Stimulated activated CD4-positive, alpha-beta T cell treated with anti-CD3 and anti-CD28 coated beads, TNF-alpha, amount 100 ng/mL, for 24 hours (primary cell): ENCODE measurements at regions not wholly inside any gene's neighbourhood (a gene's known extent, or its start where the extent isn't known, plus 50 kb on each side); places are given as distances from the start of the nearest gene placed in this dataset.

Experiments used
- DNase-seq, 3 experiments: peaks; one replicate each; pipeline ENCODE4 v3.0.0-alpha.2; 2020; ENCODE audit warnings: low read depth in 3 of 3

DNA sequence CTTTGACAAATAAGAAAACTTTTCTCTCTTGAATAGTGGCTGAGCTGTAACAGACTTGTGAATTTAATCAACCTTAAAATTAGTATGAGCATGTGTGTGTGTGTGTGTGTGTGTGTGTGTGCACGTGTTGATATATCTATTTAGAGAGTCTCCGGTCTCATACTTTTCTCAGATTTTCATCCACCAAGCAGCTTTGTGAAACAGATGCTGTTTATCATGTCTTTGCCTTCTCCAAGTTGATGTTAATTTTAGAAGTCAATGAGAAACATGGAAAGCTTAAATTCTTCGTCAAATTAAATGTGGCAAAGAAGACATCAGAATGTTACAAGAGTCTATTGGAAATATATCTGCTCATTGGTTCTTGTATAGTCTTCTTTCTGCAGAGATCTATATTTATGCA is 839.2 kb upstream of the CELF2 start:
- no peak for DNase-seq

DNA sequence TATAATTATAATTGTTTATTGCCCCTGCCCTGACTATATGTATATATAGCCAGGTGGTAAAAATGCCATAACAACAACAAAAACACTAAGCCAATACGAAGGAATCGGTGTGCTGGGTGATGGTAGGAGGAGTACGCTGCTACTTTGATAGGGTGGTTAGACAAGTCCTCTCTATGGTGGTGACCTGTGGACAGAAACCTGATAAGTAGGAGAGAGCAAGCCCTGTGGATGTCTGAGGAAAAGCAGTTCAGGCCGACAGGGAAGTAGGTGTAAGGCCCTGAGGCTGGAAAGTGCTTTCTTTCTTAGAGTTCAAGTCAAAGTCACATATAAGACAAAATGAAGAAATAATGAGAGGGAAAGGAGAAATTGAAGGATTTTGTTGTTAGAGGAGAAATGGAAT is 823.8 kb upstream of the CELF2 start:
- DNase-seq = no peak

DNA sequence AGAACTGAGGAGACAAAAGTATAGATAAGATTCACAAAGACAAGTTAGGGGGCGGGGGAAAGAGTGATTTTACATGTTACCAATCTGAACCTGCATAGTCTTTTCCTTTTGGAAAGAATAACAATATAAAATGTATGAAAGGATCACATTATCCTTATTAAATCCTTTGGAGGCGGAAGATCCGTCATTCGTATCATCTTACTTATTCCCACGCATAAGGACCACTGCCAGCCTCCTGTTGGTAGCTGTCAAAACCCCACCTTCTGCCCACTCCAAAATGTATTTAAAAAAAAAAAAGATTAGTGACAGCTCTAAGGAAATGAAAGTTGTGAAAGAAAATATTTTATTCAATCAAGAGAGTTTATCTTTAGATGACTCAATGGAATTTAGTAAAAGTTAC is 821.0 kb upstream of the CELF2 start:
- no peak for DNase-seq

DNA sequence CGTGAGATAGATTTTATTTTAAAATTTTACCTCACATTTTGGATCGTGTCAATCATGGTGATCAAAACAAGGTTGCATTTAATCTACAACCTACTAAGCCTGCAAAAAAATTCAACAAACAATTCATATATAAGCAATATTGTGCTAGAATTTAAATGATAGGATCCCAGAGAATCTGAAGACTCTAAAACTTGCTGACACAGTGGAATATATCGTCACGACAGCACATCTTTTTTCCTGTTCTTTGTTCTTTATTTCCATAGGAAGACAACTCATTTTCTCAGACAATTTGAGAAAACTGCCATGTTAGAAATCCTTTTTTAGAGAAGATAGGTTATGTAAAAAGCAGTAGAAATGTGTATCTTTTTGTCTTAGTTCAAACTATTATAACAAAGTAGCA is 820.2 kb upstream of the CELF2 start:
- no peak for DNase-seq

DNA sequence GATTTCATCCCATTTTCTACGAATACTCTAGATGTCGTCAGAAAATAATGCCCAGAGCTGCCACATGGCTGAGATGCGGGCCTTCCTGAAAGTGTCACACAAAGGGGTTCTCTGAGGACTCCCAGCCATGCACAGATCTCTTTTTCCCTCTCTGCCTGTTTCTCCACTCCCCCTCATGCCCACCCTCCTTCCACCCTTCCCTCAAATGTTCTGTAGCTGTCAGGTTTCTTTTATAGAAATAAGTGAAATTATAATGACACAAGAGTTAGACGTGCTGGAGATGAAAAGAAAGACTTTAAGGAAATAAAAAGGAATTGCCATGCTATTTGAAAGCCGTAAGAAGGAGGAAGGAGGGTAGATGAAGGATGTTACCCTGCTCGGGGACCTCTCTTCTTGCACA is 819.3 kb upstream of the CELF2 start:
- no peak for DNase-seq

DNA sequence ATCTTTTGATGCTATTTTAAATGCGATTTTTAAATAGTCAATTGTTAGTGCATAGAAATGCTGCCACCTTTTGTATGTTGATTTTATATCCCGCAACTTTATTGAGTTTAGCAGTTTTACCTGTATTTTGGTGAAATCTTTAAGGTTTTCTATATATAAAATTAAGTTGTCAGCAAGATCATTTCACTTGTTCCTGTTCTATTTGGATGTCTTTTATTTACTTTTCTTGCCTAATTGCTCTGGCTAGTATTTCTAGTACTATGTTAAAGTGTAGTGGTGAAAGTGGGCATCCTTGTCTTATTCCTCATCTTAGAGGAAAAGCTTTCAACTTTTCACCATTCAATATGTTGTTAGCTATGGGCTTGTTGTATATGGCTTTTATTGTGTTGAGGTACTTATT is 813.3 kb upstream of the CELF2 start:
- DNase-seq = no peak

DNA sequence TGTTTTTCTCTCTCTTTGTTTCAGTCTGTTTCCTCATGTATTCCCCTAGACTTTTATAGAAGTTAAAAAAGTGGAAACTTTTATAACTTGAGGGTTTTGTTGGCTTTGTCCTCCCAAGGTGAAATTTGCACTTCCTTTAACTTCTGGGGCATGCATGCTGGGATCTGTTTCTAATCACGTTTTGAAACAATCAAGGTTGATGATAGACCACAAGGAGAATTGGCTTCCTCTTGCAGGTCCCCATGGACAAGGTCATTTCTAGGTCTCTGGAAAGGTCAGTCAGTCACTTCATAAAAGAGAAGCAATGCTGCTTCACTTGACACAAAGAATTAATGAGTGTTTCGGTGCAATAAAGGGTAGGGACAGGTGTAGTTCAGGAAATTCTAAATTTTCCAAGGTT is 811.8 kb upstream of the CELF2 start:
- DNase-seq = no peak

DNA sequence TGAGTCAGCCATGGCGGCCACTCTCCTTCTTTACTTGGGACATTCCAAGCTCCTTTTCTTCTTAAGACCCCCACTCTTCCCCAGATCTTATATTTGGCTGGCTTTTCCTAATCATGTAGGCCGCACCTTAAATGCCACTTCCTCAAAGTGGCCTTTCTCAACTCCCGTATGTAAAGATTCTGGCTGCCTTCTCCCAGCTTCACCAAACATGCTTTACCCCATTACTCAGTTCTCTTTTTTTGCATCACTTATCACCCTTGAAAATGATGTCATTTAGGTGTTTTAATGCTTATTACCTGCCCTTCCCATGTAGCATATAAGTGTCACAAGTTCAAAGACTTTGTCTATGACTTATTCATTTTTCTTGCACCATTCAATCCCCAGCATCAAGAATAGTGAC is 810.1 kb upstream of the CELF2 start:
- no peak for DNase-seq

DNA sequence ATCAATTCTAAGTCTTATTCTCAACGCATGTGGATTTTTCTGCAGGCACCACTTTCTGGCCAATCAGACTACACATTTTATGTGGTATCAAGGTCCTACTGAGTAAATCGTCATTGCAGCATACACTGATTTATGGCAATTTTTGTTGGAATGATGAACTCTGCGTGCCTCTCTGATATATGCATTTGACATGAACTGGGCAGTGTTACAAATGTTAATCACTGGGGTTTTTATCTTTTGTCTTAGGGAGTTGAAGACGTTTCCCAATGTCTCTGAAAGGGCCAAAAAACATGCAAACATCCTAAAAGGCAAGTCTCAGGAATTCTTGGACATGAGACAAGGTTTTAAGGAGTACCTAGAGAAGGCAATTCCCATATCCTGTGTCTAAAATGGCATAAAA is 809.5 kb upstream of the CELF2 start:
- DNase-seq = no peak

DNA sequence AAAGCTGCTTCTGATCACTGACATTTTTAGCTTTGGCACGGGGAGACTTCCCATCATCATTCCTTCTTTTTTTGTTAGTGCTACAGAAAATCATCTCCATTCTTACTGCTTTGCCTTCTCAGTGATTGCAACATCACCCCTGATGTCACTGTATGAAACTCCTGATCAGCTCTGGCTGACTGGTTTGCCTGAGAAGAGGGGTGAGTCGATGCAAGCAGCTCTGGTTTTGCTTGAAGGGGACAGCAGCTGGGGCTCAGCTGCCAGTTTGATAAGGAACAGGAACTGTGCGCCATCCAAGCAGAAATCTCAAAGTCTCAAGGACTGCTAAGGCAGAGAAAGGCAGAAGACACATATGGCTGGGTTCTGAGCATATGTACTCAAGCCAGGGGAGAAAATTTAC is 808.5 kb upstream of the CELF2 start:
- DNase-seq = no peak

DNA sequence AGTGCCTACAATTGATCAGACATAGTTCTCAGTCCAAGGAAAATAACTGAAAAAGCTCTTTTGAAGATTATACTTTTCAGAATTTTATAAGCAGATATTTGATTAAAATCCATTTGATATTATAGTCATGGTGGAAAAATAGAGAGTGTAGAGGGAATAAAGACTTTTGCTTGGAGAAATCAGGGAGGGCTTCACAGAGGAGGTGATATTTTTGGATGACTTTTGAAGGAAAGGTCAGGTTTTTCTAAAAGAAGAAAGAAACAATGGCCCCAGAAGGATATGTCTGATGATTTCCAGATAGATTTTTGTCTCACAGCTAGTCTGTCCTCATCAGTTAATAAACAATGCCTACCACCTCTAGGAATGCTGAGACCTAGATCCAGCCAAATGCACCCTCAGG is 806.3 kb upstream of the CELF2 start:
- DNase-seq = no peak

DNA sequence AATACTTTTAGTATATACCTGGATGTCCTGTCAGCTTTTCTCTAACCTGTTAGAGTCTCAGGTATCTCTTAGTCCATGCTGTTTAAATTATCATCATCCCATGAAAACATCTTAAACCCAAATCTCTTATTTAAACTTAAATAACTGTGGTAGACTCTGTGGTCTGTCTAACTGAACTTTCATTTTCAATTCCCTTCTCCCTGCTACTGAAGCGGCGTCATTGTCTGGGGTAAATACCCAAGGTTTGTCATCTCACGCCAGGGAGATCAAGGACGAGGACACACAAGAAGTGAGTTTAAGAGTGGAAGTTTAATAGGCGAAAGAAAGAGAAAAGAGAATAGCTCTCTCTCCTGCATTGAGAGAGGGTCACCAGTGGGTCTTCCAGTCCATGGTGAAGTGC is 804.4 kb upstream of the CELF2 start:
- no peak for DNase-seq

DNA sequence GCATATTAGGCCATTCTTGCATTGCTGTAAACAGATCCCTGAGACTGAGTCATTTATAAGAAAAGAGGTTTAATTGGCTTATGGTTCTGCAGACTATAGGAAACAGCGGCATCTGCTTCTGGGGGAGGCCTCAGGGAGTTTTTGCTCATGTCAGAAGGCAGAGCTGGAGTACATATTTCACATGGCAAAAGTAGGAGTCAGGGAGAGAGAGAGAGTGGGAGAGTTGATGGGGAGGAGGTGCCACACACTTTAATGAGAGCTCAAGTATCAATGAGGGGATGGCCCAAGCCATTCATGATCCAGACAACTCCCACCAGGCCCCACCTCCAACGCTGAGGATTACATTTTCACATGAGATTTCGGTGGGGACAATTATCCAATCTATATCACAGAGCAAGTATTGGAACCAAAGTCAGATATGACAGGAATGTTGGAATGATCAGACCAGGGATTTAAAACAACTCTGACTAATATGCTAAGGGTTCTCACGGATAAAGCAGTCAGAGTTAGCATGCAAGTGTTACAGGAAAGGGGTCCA is 795.3 kb upstream of the CELF2 start:
- DNase-seq = no peak

DNA sequence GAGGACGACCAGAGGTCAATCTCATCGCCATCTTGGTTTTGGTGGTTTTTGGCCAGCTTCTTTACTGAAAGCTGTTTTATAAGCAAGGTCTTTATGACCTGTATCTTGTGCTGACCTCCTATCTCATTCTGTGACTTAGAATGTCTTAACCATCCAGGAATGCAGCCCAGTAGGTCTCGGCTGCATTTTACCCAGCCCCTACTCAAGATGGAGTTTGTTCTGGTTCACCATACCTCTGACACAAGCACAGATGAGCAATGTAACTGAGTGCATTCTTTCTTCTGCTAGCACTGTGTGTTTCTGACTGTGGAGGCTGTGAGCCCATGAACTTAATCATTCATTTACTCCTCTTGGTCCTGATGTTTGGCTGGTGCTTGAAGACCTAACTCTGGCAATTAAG is 794.5 kb upstream of the CELF2 start:
- DNase-seq = no peak

DNA sequence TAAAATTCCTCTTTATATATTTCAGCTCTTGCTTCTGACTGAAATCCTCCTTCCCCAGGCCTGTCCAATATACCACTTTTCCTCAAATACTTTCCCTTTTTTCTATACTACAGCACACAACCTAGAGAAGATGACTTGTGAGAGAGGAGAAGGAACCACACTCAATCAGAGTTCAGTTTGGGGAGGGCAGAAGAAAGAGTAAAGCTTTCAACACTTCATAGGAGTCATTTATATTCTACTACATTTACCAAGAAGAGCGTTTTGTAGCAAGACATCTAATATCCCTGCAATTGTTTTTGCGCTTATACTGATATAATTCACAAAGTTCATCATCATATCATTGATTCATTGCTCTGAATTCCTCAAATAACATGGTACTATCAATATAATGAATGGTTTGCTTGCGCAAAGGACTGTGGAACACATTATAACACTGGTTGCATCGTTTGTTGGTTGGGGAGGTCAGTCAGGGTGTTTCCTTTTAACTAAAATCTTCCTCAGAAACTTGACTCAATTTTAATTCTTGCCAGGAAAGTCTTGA is 792.5 kb upstream of the CELF2 start:
- no peak for DNase-seq

DNA sequence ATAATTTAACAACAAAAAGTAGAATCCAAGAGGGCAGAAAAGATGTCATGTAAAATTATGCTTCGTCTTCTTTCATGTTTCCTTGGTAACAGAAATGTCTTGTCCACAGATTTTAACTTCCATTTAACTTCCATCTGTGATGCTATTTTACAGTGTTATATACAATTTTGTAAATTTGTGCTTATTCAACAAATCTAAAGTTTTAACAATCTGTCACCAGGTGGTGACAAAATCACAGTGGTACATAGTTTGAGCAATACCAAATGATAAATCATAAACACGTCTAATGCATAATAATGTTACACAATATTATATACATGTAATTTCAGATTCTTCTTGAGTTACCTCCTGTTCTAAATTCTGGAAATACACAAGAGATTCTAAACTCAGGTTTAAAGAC is 784.4 kb upstream of the CELF2 start:
- DNase-seq = no peak

DNA sequence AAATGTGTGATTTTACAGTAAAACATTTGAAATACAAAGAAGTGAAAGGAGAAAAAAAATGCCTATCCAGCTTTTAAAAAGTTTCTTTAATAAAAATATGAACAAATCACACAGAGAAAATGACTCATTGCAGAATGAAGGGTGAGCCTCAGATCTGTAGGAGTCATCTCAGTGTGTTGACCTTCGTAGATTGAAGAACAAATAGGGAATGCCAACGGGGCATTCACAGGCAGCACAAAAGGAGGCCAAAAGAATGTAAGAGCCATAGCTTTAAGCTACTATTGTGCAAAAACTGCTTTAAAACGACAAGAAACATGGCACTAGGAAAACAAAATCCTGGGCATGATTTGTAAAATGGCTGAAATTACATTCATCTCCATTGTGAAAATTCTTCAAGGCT is 782.7 kb upstream of the CELF2 start:
- no peak for DNase-seq

DNA sequence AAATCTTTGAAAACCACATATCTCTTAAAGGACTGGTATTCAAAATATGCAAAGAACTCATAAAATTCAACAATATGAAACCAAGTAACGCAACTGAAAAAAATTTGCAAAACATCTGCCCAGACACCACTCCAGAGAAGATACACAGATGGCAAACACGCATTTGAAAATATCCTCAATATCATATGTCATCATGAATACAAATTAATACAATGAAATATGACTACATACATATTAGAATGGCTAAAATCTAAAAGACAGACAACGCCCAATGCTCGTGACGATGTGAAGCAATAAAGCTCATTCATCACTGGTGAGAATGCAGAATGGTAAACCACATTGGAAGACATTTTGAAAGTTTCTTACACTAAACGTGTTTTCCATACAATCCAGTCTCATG is 770.1 kb upstream of the CELF2 start:
- no peak for DNase-seq

DNA sequence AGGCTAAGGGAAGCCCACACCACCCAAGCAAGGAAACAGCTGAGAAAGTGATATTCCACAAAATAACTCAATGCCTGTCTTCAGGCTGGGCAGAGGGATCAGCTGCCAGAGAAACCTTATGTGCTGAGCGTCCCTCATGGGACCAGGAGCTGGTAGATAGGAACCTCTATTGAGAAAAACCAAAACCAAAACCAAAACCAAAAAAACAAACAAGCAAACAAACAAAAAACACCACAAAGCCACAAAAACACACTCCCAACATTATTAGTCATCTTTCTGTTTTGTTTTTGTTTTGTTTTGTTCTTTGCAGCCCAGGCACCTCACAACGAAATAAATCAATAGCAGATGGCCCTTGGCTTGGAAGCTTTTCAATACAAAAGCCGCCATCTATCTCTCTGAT is 760.8 kb upstream of the CELF2 start:
- no peak for DNase-seq

DNA sequence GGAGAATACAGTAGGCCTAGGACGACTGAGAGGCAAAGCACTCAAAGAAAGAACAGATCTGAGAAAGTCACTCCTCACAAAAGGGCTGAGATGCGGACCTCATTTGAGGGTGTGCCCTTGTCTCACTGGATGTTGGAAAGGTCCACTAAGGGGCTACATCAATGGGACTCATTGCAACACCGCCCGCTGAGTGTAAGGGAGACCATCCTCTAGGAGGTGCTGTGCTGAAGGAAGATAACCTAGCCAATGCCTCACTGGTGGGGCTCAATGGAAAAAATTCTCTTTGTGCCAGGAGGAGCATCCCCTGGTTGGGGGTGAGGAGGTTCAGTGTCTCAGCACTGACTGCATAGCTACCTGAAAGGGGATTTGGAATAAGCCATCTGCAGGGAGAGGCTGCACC is 758.7 kb upstream of the CELF2 start:
- DNase-seq = no peak

DNA sequence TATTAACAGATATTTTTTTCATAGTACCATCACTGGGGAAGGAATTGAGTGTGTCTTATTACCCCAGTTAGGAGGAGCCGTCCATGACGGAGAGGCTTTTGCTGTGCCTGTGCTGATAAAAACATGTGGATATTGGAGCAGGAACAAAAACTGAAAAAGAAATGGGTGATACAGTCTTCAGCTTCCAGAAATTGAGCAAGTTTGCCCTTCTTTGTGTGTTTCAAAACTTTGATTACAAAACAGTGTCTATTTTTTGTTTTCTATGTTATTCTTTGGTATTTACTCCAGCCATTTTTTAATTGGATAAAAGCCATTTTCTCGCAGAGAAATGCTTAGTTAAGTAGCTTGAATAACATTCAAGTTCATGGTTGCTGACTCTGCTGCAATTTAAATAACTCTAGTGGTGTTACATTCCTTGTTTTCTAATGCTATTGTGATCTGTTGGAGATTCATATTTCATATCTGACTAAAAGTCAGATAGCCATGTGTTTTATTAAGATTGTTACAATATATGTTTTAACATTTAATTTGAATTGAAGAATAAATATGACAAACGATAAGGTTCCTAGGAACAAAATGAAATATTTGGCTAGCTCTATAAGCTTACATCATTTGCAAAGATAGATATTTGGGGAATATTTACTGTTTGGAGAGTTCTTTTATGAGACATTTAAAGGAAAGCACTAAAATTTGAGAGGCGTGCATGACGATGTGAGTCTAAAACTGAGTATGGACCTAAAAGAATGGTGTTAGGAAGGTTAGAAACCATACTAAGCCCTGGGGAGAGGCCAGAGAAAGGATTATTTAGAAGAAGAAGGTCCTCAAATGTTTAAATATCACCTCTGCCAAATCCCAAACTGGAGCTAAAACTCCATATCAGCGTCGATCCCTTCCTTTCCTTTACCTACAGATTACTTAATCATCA is 747.3 kb upstream of the CELF2 start:
- DNase-seq = no peak

DNA sequence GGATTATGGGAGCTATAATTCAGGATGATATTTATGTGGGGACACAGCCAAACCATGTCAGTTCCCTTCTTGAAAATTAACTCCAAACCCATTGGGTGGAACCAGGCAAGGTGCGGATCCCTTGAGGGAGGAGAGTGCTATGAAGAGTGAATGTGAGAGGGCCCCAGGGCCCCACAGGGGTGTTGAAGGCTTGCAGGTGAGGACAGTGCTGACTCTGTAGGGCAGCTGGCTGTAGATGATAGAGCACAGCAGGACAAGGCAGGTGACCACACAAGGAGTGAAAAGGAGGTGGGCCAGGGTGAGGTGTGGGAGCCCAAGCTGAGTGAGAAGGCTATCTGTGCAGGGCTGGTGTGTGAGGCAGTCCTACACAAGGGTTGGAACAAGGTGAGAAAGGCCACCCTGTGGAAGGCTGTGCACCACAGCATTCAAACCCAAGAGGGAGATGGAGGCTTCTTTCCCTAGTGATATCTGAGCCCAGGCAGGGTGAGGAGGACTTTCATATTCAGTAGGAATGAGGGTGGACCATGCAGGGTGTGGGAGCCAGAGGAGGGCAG is 746.0 kb upstream of the CELF2 start:
- DNase-seq = no peak

DNA sequence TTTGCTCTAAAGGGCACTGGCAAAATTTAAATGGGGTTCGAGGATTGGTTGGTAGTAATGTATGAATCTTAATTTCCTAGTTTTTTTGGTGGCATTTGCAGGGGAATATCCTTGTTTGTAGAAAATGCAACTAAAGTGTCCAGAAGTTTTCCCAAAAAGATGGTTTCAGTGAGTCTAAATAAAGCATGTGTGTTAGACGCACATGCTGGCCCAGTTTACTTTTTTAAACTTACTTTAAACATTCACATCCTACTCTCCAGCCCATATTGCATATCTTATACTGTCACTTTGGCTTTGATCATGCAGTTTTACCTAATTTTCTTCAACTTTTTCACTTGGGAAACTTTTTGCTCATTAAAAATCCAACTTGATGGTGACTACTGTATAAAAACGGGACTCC is 744.0 kb upstream of the CELF2 start:
- no peak for DNase-seq
